ENCODE measurements at regions not wholly inside any gene's neighbourhood (a gene's known extent, or its start where the extent isn't known, plus 50 kb on each side); places are given as distances from the start of the nearest gene placed in this dataset.
"Not testable (repeated sequence)": the region's sequence is repeated elsewhere in the genome, so short reads cannot be mapped to it uniquely, and the experiment has no call there.

DNA sequence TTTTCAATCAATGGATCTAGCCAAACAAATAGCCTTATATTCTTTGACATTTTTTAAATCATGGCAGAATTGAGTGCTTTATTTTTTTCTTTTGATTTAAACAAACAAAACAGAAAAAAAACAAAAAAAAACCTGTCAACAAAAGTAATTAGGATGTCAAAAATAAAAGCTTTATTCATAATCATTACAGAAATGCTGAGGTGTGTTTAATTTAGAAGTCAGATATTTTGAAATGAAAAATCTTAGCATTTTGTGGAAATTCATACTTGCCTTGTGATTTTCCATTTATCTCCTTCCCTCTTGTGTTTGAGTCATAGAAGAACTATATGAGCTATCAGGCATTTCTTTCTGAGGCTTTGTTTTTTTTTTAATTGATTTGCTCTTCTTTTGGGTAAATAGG is 387.0 kb upstream of the STXBP6 start:
- DNase-seq = no peak

DNA sequence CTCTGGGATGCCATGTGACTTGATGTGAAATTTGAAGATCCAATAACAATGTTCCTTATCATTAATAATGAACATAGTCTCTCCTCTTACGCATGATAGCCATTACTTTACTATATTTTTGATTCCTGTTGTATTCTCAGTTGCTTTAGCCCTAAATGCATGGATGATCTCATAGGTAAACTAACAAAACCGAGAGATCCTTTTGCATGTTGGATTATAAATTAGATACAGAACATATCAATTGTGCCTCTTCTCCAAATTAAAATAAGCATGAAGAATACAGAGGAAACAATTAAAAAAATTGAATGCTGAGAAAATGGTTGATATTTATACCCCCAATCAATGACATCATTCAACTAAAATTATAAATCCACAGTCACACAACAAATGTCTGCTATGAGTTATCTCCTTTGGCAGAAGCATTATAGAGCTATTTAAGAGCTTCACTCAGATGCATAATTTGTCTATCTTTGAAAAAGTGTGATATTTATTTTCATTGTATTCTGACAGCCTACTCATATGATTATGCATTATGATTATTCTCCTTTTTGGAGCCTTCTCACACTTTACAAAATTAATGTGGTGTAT is 386.4 kb upstream of the STXBP6 start:
- DNase-seq = no peak

DNA sequence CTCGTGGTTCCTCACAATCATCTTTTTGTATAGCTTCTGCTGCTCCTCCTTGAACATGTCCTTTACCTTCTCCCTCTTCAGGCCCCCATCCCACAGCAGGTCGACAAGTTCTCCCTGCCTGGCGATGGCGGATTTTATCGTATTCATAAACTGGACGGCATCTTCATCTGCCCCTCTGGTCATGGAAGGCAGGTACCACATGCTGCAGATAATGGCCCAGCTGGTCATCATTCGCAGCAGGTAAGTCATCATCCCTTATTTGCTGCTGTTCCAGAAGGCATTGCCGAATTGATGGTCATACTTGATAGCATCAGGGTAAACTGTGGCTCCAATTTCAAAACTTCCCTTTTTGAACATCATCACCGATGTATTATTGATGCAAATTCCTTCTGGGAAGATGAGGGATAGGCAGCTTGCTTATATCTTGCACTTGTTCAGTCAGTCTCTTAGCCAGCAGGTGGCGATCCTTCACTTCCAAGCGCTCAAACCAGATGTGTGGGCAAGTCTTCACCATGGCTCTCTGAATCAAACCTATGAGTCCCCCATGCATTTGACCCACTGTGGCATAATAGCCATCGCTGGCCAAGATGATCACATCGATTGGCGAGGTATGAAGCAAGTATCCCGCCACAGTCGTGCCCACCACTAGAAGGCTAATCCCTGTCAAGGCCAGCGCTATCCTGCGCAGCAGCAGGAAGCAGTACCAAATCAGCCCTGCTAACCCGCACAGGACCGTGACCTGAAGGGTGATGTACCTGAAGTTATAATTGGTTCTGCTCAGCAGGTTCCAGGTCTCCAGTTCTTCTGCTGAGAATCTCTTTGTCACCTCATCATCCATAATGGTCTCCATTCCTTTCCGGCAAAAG is 381.5 kb upstream of the STXBP6 start:
- peak in 2 of 51 donors; percentile 3 to 4 for DNase-seq

GRCh38 chr14:25430808-25431207 is 380.9 kb upstream of the STXBP6 start:
- no peak for DNase-seq

DNA sequence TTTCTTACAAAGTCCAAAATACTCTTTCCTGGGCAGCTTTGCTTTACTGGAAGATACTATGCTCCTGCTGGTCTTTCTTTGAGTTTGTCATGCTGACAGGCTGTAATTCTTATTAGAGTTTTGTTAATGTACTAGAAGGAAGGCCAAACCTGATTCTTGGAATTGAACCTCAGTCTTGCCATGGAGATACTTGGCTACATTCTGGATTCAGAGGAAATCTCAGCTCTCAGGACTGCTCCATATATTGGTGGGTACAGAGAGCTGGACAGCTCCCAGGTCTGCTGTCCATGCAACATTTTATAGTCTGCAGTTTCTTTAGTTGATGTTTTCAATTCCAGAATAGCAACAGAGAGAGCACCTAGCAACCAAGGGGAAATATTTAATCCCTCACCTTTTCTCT is 363.1 kb upstream of the STXBP6 start:
- DNase-seq = no peak

DNA sequence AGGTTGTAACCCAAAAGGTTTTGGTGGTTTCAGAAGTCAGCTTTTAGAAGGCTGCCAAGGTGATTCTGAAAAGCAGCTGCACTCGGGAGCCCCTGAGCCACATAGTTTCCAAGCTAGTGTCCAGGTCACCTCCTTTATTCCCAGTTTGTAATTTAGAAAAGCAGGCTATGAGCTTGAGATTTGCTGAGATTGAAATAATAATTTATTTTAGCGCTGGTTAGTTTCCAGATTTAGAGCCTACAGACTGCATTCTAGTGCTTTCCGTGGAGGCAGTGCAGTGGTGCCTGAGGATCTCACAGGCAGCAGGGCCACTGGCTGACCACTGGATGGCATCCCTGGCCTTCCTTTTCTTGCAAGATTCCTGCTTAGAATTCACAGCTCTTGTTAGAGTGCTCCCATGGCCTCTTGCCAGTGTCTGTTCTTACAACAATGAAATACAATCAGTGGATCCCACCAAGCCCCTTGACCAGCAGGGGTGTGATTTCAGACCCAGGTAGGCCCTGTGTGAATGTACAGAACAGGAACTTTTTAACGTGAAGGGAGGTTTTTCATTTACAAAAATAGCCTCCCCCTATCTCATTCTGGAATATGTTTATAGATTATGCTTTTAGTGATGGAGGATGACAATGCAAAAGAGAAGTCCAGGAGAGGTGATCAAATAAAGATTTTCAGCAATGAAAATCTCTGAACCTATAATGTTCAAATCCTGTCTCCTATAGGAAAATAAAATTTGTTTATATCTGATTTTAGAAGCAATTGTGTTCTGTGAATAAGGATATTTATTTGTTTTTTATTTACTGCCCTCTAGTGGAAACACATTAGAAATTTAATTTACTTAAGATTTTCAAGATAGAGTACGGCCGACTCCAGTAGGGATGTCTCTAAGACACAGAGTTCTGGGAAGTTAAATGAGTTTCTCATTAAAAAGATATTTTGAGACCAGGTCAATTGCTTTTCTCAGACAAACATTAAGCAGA is 362.1 kb upstream of the STXBP6 start:
- peak in 36 of 51 donors; percentile 1 to 73 (median 28) for DNase-seq

- DNase-seq = peak in 2 of 51 donors; percentile 3 to 4
Observed at GRCh38 chr14:25406818-25407217, 356.9 kb upstream of the STXBP6 start.

DNA sequence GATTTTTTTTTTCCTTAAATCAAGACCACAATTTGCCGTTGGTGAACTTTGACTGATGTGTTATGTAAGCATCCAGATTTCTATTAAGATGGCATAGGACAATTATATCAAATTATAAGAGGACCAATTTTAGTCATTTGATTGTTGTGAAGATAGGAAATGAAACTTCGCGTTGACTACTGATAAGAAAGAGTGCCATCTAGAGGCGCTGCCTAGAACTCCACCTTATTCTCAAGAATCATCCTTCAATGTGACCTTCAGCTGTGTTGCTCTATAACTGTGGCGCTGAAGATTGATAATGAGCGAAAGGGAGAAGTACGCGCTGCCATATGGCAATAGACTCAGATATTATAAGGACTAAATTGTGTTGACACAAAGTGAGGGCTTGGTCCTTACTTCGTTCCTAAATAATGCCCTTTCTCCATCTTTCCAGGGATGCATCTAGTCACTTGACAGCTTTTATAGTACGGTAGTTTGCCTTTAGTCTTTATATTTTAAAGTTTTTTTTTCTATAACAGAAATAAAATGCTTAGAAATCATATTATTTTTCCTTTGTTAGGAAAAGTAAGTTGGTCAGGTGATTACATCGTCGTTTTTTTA is 350.8 kb upstream of the STXBP6 start:
- DNase-seq = peak in 21 of 51 donors; percentile 2 to 62 (median 28)

GRCh38 chr14:25396128-25396527 is 346.2 kb upstream of the STXBP6 start:
- peak in 1 of 51 donors; percentile 11 for DNase-seq

DNA sequence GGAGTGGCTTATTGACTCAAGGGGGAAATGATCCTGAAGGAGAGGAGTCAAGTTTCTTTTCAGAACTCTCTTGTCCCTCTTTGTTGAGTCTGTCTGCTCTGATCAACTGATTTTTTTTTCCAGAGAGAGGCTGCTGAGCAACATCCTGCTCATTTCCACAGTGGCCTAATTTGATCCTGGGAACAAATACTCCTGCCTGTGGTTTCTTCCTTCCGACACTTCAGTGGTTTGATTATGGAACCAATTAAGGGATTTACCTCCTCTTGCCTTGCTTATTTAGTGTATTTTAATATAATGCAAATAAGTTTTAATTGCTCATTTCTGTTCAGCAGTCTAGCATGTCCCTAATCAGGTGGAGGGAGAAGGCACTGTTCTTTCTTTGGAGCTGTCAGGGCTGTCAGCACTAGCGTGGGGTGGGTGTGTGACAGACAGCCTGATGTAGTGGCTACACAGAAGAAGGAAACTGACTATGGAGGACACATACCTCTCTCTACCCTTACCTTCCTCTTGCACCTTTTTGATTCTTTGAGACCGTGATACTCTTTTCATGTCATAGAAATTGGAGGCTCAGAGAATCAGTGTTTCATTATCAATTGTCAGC is 344.9 kb upstream of the STXBP6 start:
- DNase-seq = no peak

GRCh38 chr14:25394356-25394755 is 344.4 kb upstream of the STXBP6 start:
- no peak for DNase-seq

DNA sequence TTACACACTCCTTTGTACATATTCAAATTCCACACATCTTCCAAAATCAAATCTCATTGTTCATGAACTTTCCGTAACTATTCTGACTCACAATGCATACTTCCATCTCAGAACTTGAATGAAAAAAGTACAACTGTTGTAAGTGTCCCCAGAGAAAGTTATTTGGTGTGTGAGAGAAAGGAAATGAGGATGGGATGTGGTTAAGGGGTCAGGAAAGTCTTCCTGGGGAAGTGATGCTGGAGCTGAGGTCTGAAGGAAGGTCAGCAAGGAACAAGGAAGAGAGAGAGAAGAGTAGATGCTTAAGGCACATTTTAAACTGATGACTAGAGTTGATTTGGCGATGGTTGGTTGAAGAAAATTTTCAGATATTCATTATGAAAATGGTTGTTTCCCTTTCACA is 340.0 kb upstream of the STXBP6 start:
- DNase-seq = no peak

GRCh38 chr14:25381498-25381897 is 331.6 kb upstream of the STXBP6 start:
- DNase-seq = no peak

- DNase-seq = no peak
Observed at GRCh38 chr14:25375639-25376038, 325.7 kb upstream of the STXBP6 start.

GRCh38 chr14:25371068-25371467 is 321.1 kb upstream of the STXBP6 start:
- DNase-seq = no peak

- DNase-seq = not testable (repeated sequence)
Observed at GRCh38 chr14:25370057-25370456, 320.1 kb upstream of the STXBP6 start.

- no peak for DNase-seq
Observed at GRCh38 chr14:25358330-25358729, 308.4 kb upstream of the STXBP6 start.

GRCh38 chr14:25351269-25351668 is 301.3 kb upstream of the STXBP6 start:
- DNase-seq = no peak

DNA sequence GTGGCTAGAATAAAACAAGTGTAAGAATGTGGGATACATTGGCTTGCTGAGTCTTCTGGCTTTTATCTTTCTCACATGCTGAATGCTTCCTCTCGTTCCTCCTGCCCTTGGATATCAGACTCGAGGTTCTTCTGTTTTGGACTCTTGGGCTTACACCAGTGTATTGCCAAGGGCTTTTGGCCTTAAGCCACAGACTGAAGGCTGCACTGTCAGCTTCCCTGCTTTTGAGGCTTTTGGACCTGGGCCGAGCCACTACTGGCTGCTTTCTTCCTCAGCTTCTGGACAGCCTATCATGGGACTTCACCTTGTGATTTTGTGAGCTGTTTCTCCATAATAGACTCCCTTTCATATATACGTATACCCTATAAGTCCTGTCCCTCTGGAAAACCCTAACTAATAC is 300.9 kb upstream of the STXBP6 start:
- peak in 1 of 51 donors; percentile 1 for DNase-seq

DNA sequence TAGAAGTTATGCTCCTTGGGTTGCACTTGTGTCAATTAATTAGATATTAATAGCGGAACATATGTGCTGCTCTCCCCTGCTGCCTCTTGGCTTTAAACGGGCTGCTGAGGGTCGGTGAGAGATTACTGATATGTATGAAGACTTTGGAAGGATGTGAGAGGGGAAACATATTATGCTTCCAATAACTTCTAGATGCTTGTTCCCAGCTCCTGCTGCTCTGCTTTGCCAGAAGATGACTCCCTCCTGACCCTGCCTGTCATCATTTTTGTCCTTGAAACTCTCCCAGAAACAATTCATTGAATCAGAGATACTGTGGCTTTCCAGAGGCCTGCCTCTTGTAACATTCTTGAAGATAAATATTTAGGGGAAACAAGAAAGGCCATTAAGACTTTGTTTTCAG is 300.1 kb upstream of the STXBP6 start:
- no peak for DNase-seq

DNA sequence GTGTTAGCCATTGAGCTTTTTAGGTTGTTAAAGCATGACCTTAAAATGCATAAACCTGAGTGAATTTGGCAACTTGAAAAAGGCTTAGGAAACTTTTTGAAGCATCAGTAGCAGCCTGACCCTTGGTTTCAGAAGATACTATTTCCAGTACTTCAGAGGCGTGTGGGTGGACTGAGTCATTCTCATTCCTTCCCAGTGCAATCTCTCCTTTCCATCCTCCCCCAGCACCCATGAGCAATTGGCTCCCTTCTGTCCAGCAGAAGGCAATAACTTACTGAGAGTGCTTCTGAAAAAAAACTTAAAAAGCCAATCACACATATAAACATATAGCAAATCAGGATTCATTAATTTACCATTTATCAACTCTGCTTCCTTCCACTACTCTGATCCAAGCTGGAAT is 299.3 kb upstream of the STXBP6 start:
- no peak for DNase-seq
